ENCODE measurements at regions not wholly inside any gene's neighbourhood (a gene's known extent, or its start where the extent isn't known, plus 50 kb on each side); places are given as distances from the start of the nearest gene placed in this dataset.

GRCh38 chr3:72092778-72093177 is 307.8 kb upstream of the PROK2 start:
- TF ChIP-seq POLR2AphosphoS5 (IDR thresholded peaks at IDR 0.05; ENCODE audit: low read depth, low read length) = no peak
- TF ChIP-seq, protein P1, sequence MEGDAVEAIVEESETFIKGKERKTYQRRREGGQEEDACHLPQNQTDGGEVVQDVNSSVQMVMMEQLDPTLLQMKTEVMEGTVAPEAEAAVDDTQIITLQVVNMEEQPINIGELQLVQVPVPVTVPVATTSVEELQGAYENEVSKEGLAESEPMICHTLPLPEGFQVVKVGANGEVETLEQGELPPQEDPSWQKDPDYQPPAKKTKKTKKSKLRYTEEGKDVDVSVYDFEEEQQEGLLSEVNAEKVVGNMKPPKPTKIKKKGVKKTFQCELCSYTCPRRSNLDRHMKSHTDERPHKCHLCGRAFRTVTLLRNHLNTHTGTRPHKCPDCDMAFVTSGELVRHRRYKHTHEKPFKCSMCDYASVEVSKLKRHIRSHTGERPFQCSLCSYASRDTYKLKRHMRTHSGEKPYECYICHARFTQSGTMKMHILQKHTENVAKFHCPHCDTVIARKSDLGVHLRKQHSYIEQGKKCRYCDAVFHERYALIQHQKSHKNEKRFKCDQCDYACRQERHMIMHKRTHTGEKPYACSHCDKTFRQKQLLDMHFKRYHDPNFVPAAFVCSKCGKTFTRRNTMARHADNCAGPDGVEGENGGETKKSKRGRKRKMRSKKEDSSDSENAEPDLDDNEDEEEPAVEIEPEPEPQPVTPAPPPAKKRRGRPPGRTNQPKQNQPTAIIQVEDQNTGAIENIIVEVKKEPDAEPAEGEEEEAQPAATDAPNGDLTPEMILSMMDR (IDR thresholded peaks at IDR 0.05; ENCODE audit: control extremely low read depth in 1 of 3, insufficient read depth in 1 of 3, low read depth in 1 of 3, low read length in 3 of 3) = peak in 2 of 3 experiments; percentile 5 to 8; a peak in 2 of 4 replicates
- TF ChIP-seq ZNF274 (IDR thresholded peaks at IDR 0.05; ENCODE audit: borderline replicate concordance, extremely low read depth, low read length) = no peak
- no peak for TF ChIP-seq TAF1 (IDR thresholded peaks at IDR 0.05; ENCODE audit: low read depth, low read length)
- no peak for TF ChIP-seq ATF3 (IDR thresholded peaks at IDR 0.05; ENCODE audit: insufficient read depth, low read depth, low read length)

Data from H1 (cell line).